A673 (cell line): ENCODE measurements at regions not wholly inside any gene's neighbourhood (a gene's known extent, or its start where the extent isn't known, plus 50 kb on each side); places are given as distances from the start of the nearest gene placed in this dataset.

Experiments used
- BruUV-seq: library from RNA; stranded (reverse); fragments of 400-500 nt; replicated peaks from 2 replicates; lab custom pipeline; 2021; lab: Mats Ljungman, UMichigan
- CTCF ChIA-PET: fragments of 300-600 bp; sonication (Branson Sonifier 250); formaldehyde crosslinking; loops from one replicate; lab custom pipeline; 2022; ENCODE audit warnings: antibody characterized with exemption; lab: Charles Lee
- POLR2A ChIA-PET: fragments of 300-600 bp; sonication (Branson Sonifier 250); formaldehyde crosslinking; loops from one replicate; lab custom pipeline; 2022; ENCODE audit warnings: antibody characterized with exemption; ENCODE audit not compliant: low non-redundant PET; lab: Charles Lee
- DNase-seq: peaks from one replicate; pipeline ENCODE4 v3.0.0-alpha.2; 2015; ENCODE audit warnings: low spot score
- H3K27ac ChIP-seq: fragments of 200-600 bp; sonication (generic); 2 replicates; pipeline ENCODE4 v1.5.1; 2016; ENCODE audit warnings: mixed run types, low read depth, mild to moderate bottlenecking, mixed read lengths, antibody characterized with exemption, low read length; ENCODE audit not compliant: poor library complexity, severe bottlenecking
- H3K27me3 ChIP-seq: fragments of 200-600 bp; sonication (generic); replicated peaks from 2 replicates; pipeline ENCODE4 v1.6.1; 2017; ENCODE audit warnings: mixed run types, low read depth, mild to moderate bottlenecking, mixed read lengths, antibody characterized with exemption, low read length; ENCODE audit not compliant: insufficient read depth, poor library complexity
- H3K36me3 ChIP-seq: fragments of 200-600 bp; sonication (generic); 2 replicates; pipeline ENCODE4 v1.6.1; 2016; ENCODE audit warnings: mixed run types, mild to moderate bottlenecking, mixed read lengths, antibody characterized with exemption, low read length; ENCODE audit not compliant: insufficient read depth, poor library complexity, severe bottlenecking
- H3K4me1 ChIP-seq: fragments of 200-600 bp; sonication (generic); 2 replicates; pipeline ENCODE4 v1.6.1; 2017; ENCODE audit warnings: mixed run types, mild to moderate bottlenecking, mixed read lengths, antibody characterized with exemption, low read length; ENCODE audit not compliant: insufficient read depth, poor library complexity, severe bottlenecking
- H3K4me3 ChIP-seq: fragments of 200-600 bp; sonication (generic); 2 replicates; pipeline ENCODE4 v1.5.1; 2016; ENCODE audit warnings: low read depth, mixed run types, mild to moderate bottlenecking, mixed read lengths, low read length; ENCODE audit not compliant: poor library complexity, severe bottlenecking
- H3K9me3 ChIP-seq: fragments of 200-600 bp; sonication (generic); 2 replicates; pipeline ENCODE4 v1.6.1; 2016; ENCODE audit warnings: mixed run types, low read depth, mild to moderate bottlenecking, mixed read lengths, antibody characterized with exemption, low read length; ENCODE audit not compliant: poor library complexity, severe bottlenecking
- EZH2 ChIP-seq: fragments of 200-600 bp; sonication (generic); IDR thresholded peaks from 2 replicates; pipeline ENCODE4 v1.6.1; 2017; ENCODE audit warnings: borderline replicate concordance, low read depth, mild to moderate bottlenecking, mixed read lengths, antibody characterized with exemption, low read length; ENCODE audit not compliant: poor library complexity, severe bottlenecking
- intact Hi-C: fragments of 100-400 bp; cut with micrococcal nuclease; formaldehyde crosslinking; loops from one replicate; pipeline ENCODE4 v1.10.0; 2022; ENCODE audit not compliant: unreplicated experiment
- TF ChIP-seq, protein P1 (sequence below): fragments of 300-800, 200-600 bp; sonication (generic); conservative IDR thresholded peaks from 2 replicates; pipeline ENCODE4 v1.5.1; 2017; ENCODE audit warnings: low read depth, mild to moderate bottlenecking, antibody characterized with exemption, low read length, moderate library complexity, mixed read lengths

DNA sequence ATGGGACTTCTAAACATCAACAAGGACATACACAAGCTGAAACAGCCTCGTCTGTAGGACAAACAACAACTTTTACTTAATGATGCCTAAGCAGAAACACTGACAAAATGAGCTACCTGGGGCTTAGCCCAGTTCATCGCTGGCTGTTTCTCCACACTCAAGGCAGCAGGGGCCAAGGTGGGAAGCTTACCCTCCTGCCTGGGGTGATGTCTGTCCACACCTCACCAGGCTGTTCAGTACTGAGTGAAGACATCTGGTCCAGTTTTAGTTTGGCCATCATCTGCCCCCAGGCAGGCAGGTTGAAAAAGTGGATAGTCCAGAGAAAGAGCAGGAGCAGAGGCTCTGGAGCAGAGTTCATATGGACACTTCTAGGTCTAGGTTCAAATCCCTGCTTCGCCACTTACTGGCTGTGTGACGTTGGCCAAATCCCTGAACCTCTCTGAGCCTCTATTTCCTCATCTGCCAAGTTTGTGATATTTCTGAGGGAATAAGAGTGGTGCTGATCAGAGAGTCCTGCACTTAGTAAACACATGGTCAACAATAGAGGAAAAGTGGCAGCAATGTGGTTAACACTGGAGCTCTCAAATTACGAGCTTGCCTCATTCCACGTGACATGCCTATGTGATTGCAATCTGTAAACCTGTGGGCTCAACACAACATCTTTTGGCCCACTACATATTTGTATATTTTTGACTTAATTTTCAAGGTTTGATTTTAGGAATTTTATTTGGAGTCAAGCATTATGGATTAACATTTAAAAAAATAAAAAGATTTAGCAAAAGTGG, 720.1 kb upstream of the TMEM132C start:
- DNase-seq = no peak
- intact Hi-C loops = no loop called here
- Histone ChIP-seq H3K27ac (no peak overlapping the region), H3K27me3 (peaks cover 7% of the 10 kb centered on the region), H3K4me3 (no peak overlapping the region), H3K36me3 (no peaks in the 10 kb centered on the region), H3K4me1 (no peaks in the 10 kb centered on the region), H3K9me3 (no peaks in the 10 kb centered on the region)
- ChIA-PET POLR2A (no interaction called here), CTCF (no interaction called here)
- BruUV-seq = no TSS peak
- TF ChIP-seq EZH2 = no peak
- TF ChIP-seq, protein P1, sequence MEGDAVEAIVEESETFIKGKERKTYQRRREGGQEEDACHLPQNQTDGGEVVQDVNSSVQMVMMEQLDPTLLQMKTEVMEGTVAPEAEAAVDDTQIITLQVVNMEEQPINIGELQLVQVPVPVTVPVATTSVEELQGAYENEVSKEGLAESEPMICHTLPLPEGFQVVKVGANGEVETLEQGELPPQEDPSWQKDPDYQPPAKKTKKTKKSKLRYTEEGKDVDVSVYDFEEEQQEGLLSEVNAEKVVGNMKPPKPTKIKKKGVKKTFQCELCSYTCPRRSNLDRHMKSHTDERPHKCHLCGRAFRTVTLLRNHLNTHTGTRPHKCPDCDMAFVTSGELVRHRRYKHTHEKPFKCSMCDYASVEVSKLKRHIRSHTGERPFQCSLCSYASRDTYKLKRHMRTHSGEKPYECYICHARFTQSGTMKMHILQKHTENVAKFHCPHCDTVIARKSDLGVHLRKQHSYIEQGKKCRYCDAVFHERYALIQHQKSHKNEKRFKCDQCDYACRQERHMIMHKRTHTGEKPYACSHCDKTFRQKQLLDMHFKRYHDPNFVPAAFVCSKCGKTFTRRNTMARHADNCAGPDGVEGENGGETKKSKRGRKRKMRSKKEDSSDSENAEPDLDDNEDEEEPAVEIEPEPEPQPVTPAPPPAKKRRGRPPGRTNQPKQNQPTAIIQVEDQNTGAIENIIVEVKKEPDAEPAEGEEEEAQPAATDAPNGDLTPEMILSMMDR = no peak

DNA sequence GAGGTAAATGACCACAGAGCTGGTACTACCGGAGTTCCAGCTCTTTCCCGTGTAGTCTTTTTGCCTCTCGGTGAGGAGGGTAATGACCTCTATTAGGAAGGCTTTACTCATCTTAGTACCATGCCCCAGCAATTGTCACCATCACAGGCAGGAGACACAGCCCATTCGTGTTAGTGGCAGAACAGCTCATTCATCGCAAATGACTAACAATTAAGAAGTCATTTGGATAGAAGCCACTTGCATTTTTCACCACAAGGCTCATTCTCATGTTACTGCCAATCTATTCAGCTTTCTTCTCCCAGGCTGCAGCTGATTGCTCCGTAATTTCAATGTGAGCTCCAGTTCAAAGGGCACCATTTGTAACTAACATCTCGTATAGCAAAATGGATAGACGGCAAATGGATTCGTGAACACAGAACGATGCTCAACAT, 718.8 kb upstream of the TMEM132C start:
- Histone ChIP-seq H3K36me3 (no peaks in the 10 kb centered on the region), H3K27me3 (peaks cover 7% of the 10 kb centered on the region), H3K4me1 (no peaks in the 10 kb centered on the region), H3K27ac (no peak overlapping the region), H3K4me3 (no peak overlapping the region), H3K9me3 (no peaks in the 10 kb centered on the region)
- no TSS peak for BruUV-seq
- POLR2A ChIA-PET = no interaction called here
- no peak for DNase-seq
- TF ChIP-seq, protein P1 = no peak
- TF ChIP-seq EZH2 = no peak
- intact Hi-C loops = no loop called here
- CTCF ChIA-PET = no interaction called here

DNA sequence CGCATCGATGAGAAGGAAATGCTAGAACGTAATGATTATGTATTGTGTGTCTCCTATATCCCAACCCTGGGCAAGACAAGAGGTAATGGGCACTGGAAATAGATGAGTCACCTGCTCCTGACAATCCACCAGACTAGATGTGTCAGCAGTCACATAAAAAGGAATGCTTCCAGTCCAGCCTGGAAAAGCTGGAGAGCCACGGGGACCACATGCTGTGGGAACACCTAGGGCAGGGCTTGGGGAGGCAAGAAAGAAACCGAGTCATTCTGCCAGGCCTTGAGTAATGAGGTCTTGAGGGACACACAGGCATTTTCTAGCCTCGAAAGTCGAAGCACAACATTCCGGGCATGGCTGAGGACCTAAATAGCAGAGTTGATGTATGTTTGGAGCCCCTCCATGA, 716.7 kb upstream of the TMEM132C start:
- H3K9me3 ChIP-seq = no peaks in the 10 kb centered on the region
- H3K4me1 ChIP-seq = no peaks in the 10 kb centered on the region
- H3K27ac ChIP-seq = no peak overlapping the region
- TF ChIP-seq EZH2 = no peak
- intact Hi-C loops = no loop called here
- ChIA-PET POLR2A (no interaction called here), CTCF (no interaction called here)
- no peaks in the 10 kb centered on the region for H3K36me3 ChIP-seq
- DNase-seq = no peak
- H3K4me3 ChIP-seq = no peak overlapping the region
- H3K27me3 ChIP-seq = peaks cover 7% of the 10 kb centered on the region
- no TSS peak for BruUV-seq

DNA sequence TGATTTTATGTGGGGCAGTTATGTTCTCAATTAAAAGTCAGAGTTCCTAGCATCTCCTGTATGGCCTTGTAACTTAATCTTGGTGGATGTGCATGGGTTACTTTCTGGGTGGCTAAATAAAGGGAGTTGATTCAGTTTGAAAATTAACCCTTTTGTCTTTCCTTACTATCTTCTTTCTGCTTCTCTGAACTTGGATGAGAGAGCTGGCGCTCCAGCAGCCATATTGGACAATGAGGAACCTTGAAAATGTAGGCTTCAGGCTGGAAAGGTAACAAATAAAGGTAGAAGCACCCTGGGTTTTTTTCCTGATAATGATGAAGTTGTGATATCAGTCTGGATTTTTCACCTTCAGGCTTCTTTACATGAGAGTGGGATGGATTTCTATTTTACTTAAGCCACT, 714.1 kb upstream of the TMEM132C start:
- no peaks in the 10 kb centered on the region for H3K9me3 ChIP-seq
- no peak overlapping the region for H3K4me3 ChIP-seq
- peaks cover 5% of the 10 kb centered on the region for H3K27me3 ChIP-seq
- H3K36me3 ChIP-seq = no peaks in the 10 kb centered on the region
- intact Hi-C loops = no loop called here
- no peak overlapping the region for H3K27ac ChIP-seq
- no peak for DNase-seq
- no peaks in the 10 kb centered on the region for H3K4me1 ChIP-seq
- ChIA-PET CTCF (no interaction called here), POLR2A (no interaction called here)
- TF ChIP-seq EZH2 = no peak
- TF ChIP-seq, protein P1 = no peak
- BruUV-seq = no TSS peak
